CD4-positive, alpha-beta T cell (primary cell): ENCODE measurements at regions not wholly inside any gene's neighbourhood (a gene's known extent, or its start where the extent isn't known, plus 50 kb on each side); places are given as distances from the start of the nearest gene placed in this dataset.

Experiments used
- ATAC-seq: fragments of 200-7000 bp; cut with Tn5 transposase; one replicate; pipeline ENCODE4 v1.10.0; 2022; ENCODE audit warnings: mild to moderate bottlenecking; ENCODE audit not compliant: poor library complexity
- CTCF ChIA-PET: fragments of 350-600 bp; sonication (Branson Sonifier 250); formaldehyde crosslinking; loops from one replicate; lab custom pipeline; 2021; ENCODE audit warnings: antibody characterized with exemption, inconsistent platforms; lab: Charles Lee
- POLR2A ChIA-PET: fragments of 350-600 bp; sonication (Branson Sonifier 250); formaldehyde crosslinking; loops from one replicate; lab custom pipeline; 2021; ENCODE audit warnings: antibody characterized with exemption, inconsistent platforms; lab: Charles Lee
- DNase-seq, 14 experiments: peaks; one replicate each; pipeline ENCODE4 v3.0.0-alpha.2; 2013 to 2020; ENCODE audit warnings: mixed read lengths in 2 of 14
- H3K27ac ChIP-seq, 2 donors: one replicate each; pipeline versions ENCODE4 v1.5.1 to v1.7.0; 2013; ENCODE audit warnings: low read length in 2 of 2, low read depth in 1 of 2, mild to moderate bottlenecking in 1 of 2
- H3K27me3 ChIP-seq, 2 experiments: 1 replicate in 1 of 2; 2 replicates in 1 of 2; pipeline versions ENCODE4 v1.6.1 to v1.7.0; 2013; ENCODE audit warnings: low read length in 2 of 2, control low read depth in 1 of 2, mild to moderate bottlenecking in 1 of 2, moderate library complexity in 1 of 2; ENCODE audit not compliant: insufficient read depth in 2 of 2, control insufficient read depth in 1 of 2
- H3K36me3 ChIP-seq: one replicate; pipeline ENCODE4 v1.6.1; 2013; ENCODE audit warnings: low read length, control low read depth; ENCODE audit not compliant: insufficient read depth
- H3K4me1 ChIP-seq: one replicate; pipeline ENCODE4 v1.6.1; 2013; ENCODE audit warnings: low read length, control low read depth; ENCODE audit not compliant: insufficient read depth
- H3K4me3 ChIP-seq: one replicate; pipeline ENCODE4 v1.5.1; 2013; ENCODE audit warnings: mild to moderate bottlenecking, low read length, moderate library complexity
- H3K9me3 ChIP-seq, 2 experiments: 1 replicate in 1 of 2; 2 replicates in 1 of 2; pipeline versions ENCODE4 v1.6.1 to v1.7.0; 2013; ENCODE audit warnings: low read length in 2 of 2, mild to moderate bottlenecking in 2 of 2, control low read depth in 1 of 2, moderate library complexity in 1 of 2; ENCODE audit not compliant: control insufficient read depth in 1 of 2, insufficient read depth in 1 of 2
- H3K27ac Mint-ChIP-seq: one replicate; pipeline ENCODE4 v1.8.0; 2020; ENCODE audit warnings: mixed read lengths
- H3K27me3 Mint-ChIP-seq: one replicate; pipeline ENCODE4 v1.8.0; 2021; ENCODE audit warnings: mixed read lengths
- H3K36me3 Mint-ChIP-seq: one replicate; pipeline ENCODE4 v1.8.0; 2021; ENCODE audit warnings: low read depth, mixed read lengths
- H3K4me1 Mint-ChIP-seq: one replicate; pipeline ENCODE4 v1.8.0; 2021; ENCODE audit warnings: low read depth, mixed read lengths
- H3K4me3 Mint-ChIP-seq: one replicate; pipeline ENCODE4 v1.8.0; 2020; ENCODE audit warnings: mild to moderate bottlenecking, mixed read lengths
- H3K9me3 Mint-ChIP-seq: one replicate; pipeline ENCODE4 v1.8.0; 2020; ENCODE audit warnings: mixed read lengths
- intact Hi-C, 2 experiments: fragments of 100-400 bp; cut with DNase I in 1 of 2; cut with micrococcal nuclease in 1 of 2; formaldehyde crosslinking; loops; one replicate each; pipeline versions ENCODE4 v1.15.1 to v1.9.0; 2023 to 2025; cut with DNase I, micrococcal nuclease
- TF ChIP-seq, protein P1 (sequence below): fragments of 200-600 bp; IDR thresholded peaks from one replicate; pipeline ENCODE4 v1.8.0; 2022; ENCODE audit warnings: antibody characterized with exemption, mild to moderate bottlenecking

DNA sequence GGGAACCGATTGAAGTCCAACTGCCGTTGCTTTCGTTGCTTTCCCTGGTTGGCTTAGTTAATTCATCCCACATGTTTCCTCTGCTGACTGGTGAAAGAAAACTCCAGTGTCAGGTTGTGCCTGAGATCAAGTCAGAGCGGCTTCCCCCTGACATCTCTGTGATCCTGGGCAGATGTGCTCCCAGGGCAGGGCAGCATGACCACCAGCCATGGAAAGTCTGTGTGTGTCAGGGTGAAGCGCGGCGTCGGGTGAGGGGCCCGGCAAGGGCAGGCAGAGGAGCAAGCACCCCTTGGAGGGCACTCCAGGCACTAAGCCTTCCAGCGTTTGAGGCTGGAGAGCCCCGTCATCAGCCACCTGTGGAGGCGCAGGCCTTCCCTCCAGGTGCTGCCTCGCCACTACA lies 54.5 kb upstream of the IGF1 start:
- Histone ChIP-seq H3K27ac (no peak overlapping the region), H3K9me3 (no peaks in the 10 kb centered on the region), H3K4me1 (no peaks in the 10 kb centered on the region), H3K27me3 (no peaks in the 10 kb centered on the region), H3K36me3 (no peaks in the 10 kb centered on the region), H3K4me3 (no peak overlapping the region)
- TF ChIP-seq, protein P1, sequence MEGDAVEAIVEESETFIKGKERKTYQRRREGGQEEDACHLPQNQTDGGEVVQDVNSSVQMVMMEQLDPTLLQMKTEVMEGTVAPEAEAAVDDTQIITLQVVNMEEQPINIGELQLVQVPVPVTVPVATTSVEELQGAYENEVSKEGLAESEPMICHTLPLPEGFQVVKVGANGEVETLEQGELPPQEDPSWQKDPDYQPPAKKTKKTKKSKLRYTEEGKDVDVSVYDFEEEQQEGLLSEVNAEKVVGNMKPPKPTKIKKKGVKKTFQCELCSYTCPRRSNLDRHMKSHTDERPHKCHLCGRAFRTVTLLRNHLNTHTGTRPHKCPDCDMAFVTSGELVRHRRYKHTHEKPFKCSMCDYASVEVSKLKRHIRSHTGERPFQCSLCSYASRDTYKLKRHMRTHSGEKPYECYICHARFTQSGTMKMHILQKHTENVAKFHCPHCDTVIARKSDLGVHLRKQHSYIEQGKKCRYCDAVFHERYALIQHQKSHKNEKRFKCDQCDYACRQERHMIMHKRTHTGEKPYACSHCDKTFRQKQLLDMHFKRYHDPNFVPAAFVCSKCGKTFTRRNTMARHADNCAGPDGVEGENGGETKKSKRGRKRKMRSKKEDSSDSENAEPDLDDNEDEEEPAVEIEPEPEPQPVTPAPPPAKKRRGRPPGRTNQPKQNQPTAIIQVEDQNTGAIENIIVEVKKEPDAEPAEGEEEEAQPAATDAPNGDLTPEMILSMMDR: no peak
- Mint-ChIP-seq H3K27me3 (peaks cover 5% of the 10 kb centered on the region), H3K27ac (no peak overlapping the region), H3K4me3 (no peak overlapping the region), H3K9me3 (no peaks in the 10 kb centered on the region), H3K36me3 (no peaks in the 10 kb centered on the region), H3K4me1 (no peaks in the 10 kb centered on the region)
- ChIA-PET CTCF (no interaction called here), POLR2A (no interaction called here)
- intact Hi-C loops: no loop called here
- no peak for DNase-seq
- no peak for ATAC-seq

DNA sequence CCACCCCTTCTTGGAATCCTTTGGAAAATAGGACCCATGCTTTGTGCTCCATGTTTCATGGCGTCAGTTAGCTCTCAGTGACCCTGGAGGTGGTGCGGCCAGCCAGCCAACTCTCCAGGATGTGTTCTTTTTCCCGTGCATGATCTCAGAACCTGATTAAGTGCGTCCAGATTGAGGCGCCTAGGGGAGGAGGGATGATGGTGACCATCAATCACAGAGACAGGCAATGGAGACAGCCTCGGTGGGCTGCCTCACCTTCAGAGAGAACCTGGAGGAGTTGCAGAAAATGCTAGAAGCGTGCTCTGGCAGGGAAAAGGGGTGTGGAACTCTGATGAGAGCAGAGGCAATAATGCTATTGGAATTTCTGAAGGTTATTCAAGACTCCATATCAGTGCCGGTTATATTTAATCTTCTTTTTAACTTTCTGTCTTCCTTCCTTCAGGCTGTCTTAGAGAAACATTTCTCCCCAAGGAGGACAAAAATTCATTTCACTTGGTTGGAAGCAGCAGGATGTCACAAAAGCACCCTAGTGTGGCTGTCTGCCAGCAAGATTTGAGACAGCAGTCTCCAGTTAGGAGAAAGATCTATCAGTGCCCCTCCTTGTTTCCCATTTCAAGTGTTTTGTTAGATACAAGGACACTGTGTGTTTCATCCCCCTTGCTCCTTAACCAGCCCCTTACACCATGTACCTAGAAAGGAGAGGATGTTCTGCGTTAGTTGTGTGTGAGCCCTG lies 53.3 kb upstream of the IGF1 start:
- Histone ChIP-seq H3K27me3 (no peaks in the 10 kb centered on the region), H3K4me1 (no peaks in the 10 kb centered on the region), H3K9me3 (no peaks in the 10 kb centered on the region), H3K27ac (no peak overlapping the region), H3K36me3 (no peaks in the 10 kb centered on the region), H3K4me3 (no peak overlapping the region)
- TF ChIP-seq, protein P1: no peak
- no peak overlapping the region for H3K27ac Mint-ChIP-seq
- H3K4me3 Mint-ChIP-seq: no peak overlapping the region
- no peak for DNase-seq
- H3K9me3 Mint-ChIP-seq: no peaks in the 10 kb centered on the region
- ATAC-seq: no peak
- intact Hi-C loops: no loop called here
- H3K27me3 Mint-ChIP-seq: peaks cover 5% of the 10 kb centered on the region
- CTCF ChIA-PET: no interaction called here
- H3K4me1 Mint-ChIP-seq: no peaks in the 10 kb centered on the region
- POLR2A ChIA-PET: no interaction called here
- H3K36me3 Mint-ChIP-seq: no peaks in the 10 kb centered on the region
